Dendritic cell treated with granulocyte-macrophage colony-stimulating factor and Interleukin-4, amounts not matched to agents 40 ng/mL and 50 ng/mL, for 4 days (primary cell): ENCODE measurements at regions not wholly inside any gene's neighbourhood (a gene's known extent, or its start where the extent isn't known, plus 50 kb on each side); places are given as distances from the start of the nearest gene placed in this dataset.
A peak's percentile ranks its signal among the peaks of the same experiment; 100 is the strongest.
"Not testable (repeated sequence)": the region's sequence is repeated elsewhere in the genome, so short reads cannot be mapped to it uniquely, and the experiment has no call there.

Experiments
- H3K27ac Mint-ChIP-seq: one replicate; pipeline ENCODE4 v1.8.0; 2022; ENCODE audit warnings: mild to moderate bottlenecking, mixed read lengths
- H3K27me3 Mint-ChIP-seq: one replicate; pipeline ENCODE4 v1.8.0; 2022; ENCODE audit warnings: mild to moderate bottlenecking, mixed read lengths
- H3K36me3 Mint-ChIP-seq: one replicate; pipeline ENCODE4 v1.8.0; 2022; ENCODE audit warnings: low read depth, mixed read lengths
- H3K4me1 Mint-ChIP-seq: one replicate; pipeline ENCODE4 v1.8.0; 2022; ENCODE audit warnings: low read depth, mixed read lengths
- H3K4me3 Mint-ChIP-seq: one replicate; pipeline ENCODE4 v1.8.0; 2022; ENCODE audit warnings: mild to moderate bottlenecking, moderate library complexity, mixed read lengths
- H3K9me3 Mint-ChIP-seq: one replicate; pipeline ENCODE4 v1.8.0; 2022; ENCODE audit warnings: mixed read lengths
- intact Hi-C: fragments of 100-400 bp; cut with micrococcal nuclease; formaldehyde crosslinking; loops from one replicate; pipeline ENCODE4 v1.15.0; 2022

DNA sequence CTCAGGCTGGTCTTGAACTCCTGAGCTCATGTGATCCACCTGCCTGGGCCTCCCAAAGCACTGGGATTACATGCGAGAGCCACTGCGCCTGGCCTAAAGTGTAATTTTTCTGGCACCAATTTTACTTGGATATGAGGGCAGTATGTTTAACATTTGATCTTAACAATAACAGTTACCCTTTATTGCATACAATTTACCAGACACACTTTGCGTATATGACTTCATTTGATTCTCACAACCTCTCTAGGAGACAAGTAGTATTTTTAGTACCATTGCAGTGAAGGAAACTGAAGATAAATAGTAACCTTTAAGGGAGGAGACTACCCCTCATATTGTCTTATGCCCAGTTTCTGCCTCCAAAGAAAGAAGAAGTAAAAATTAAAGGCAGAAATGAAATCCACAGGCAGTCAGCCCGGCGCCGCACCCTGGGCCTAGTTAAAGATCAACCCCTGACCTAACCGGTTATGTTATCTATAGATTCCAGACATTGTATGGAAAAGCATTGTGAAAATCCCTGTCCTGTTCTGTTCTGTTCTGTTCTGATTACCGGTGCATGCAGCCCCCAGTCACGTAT lies 54.0 kb downstream of the CYP26A1 start:
- H3K4me1 Mint-ChIP-seq, H3K4me3 Mint-ChIP-seq, intact Hi-C loops, H3K27ac Mint-ChIP-seq: not testable (repeated sequence)
- Mint-ChIP-seq H3K9me3 (peaks cover 35% of the 10 kb centered on the region), H3K27me3 (peaks cover 55% of the 10 kb centered on the region), H3K36me3 (peaks cover 13% of the 10 kb centered on the region)

GRCh38 chr10:93131986-93132385 lies 58.3 kb downstream of the CYP26A1 start:
- Mint-ChIP-seq H3K27ac (no peak overlapping the region), H3K9me3 (peaks cover 19% of the 10 kb centered on the region), H3K27me3 (peaks cover 72% of the 10 kb centered on the region), H3K4me3 (no peak overlapping the region), H3K4me1 (no peaks in the 10 kb centered on the region), H3K36me3 (peaks cover 7% of the 10 kb centered on the region)
- intact Hi-C loops = no loop called here

DNA sequence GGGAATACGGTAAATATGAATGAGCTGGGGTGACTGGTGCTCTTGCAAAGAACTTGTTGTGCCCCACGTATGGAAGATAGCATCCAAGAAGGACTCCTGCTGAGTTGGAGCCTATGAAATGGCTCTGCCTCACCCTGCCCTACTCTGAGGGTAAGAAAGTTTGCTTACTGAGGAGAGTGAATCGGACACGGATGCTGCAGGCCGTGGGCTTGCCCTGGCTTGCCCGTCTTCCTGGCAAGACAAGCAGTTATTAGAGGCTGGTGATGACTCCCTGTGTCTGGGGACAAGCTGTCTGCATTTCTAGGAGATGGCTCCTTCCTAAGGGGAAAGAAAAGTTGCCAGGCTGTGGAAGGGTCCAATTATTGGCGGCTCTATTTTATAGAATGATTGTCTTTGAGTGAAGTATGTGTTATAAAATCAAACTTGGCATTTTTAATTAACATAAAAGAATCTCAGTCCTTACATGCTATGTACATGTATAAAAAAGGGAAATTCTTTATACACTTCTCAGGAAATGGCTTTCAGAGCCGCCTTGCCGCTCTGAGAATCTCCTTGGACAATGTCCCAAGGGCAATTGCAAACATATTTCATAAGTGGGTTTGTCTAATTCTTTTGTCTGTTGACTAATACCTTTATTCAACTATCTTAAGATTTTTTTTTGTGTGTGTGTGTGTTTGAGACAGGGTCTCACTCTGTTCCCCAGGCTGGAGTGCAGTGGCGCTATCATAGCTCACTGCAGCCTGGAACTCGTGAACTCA lies 64.6 kb downstream of the CYP26A1 start:
- no peaks in the 10 kb centered on the region for H3K9me3 Mint-ChIP-seq
- H3K4me3 Mint-ChIP-seq = no peak overlapping the region
- no peak overlapping the region for H3K27ac Mint-ChIP-seq
- intact Hi-C loops = loop anchor here (5.0 kb wide), 2 partner anchors 34 to 59 kb away; no protein-coding TSS in a partner anchor
- peaks cover 81% of the 10 kb centered on the region for H3K27me3 Mint-ChIP-seq
- peaks cover 27% of the 10 kb centered on the region for H3K4me1 Mint-ChIP-seq
- H3K36me3 Mint-ChIP-seq = no peaks in the 10 kb centered on the region

GRCh38 chr10:93139059-93139655 lies 65.5 kb downstream of the CYP26A1 start:
- Mint-ChIP-seq H3K27ac (no peak overlapping the region), H3K27me3 (peaks cover 81% of the 10 kb centered on the region), H3K4me3 (no peak overlapping the region), H3K9me3 (no peaks in the 10 kb centered on the region), H3K4me1 (peaks cover 33% of the 10 kb centered on the region), H3K36me3 (no peaks in the 10 kb centered on the region)
- intact Hi-C loops = loop anchor here (5.0 kb wide), 2 partner anchors 33 to 58 kb away; no protein-coding TSS in a partner anchor

DNA sequence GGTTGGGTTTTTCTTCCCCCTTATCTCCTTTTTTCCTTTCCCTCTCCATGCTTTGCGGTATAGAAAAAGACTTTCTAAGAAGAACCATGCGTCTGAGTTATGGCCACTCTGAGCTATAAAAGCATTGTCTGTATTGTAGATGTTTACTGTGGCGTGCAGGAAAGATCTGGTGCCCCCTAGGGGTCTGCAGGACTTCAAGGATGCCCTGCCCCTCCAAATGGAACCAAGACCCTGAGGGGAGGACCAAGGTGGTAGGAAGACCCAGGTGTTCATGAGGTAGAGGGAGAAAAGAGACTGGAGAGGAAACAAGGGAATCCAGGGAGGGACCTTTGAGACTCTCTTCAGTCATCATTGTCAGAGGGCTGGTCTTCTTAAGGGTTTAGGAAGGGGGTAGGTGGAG lies 68.8 kb downstream of the CYP26A1 start:
- H3K27me3 Mint-ChIP-seq = peaks cover 79% of the 10 kb centered on the region
- intact Hi-C loops = no loop called here
- no peak overlapping the region for H3K27ac Mint-ChIP-seq
- no peak overlapping the region for H3K4me3 Mint-ChIP-seq
- H3K36me3 Mint-ChIP-seq = no peaks in the 10 kb centered on the region
- no peaks in the 10 kb centered on the region for H3K9me3 Mint-ChIP-seq
- H3K4me1 Mint-ChIP-seq = peaks cover 38% of the 10 kb centered on the region

DNA sequence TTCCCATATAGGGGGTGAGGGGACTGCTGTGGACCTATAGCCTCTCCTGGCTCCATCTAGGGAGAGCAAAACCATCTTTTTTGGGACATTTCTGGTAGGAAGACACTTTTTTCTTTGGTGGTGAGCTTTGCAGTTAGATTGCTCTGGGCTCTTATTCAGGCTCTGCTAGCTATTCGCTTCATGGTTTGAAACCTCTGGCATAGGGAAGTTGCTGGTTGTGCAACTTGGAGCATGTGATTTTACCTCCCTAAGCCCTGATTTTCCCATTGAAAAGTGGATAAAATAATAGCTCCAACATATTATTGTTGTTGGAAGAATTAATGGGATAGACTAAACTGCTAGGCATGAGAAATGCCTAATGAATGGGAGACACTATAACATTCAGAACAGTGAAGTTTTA lies 69.6 kb downstream of the CYP26A1 start:
- intact Hi-C loops = no loop called here
- no peak overlapping the region for H3K27ac Mint-ChIP-seq
- no peaks in the 10 kb centered on the region for H3K36me3 Mint-ChIP-seq
- H3K27me3 Mint-ChIP-seq = peaks cover 79% of the 10 kb centered on the region
- no peaks in the 10 kb centered on the region for H3K9me3 Mint-ChIP-seq
- peak overlapping the region; percentile 28 for H3K4me3 Mint-ChIP-seq
- peaks cover 38% of the 10 kb centered on the region for H3K4me1 Mint-ChIP-seq

GRCh38 chr10:93146336-93146735 lies 72.6 kb downstream of the CYP26A1 start:
- H3K9me3 Mint-ChIP-seq = peaks cover 9% of the 10 kb centered on the region
- no peak overlapping the region for H3K4me3 Mint-ChIP-seq
- H3K36me3 Mint-ChIP-seq = no peaks in the 10 kb centered on the region
- peaks cover 37% of the 10 kb centered on the region for H3K4me1 Mint-ChIP-seq
- intact Hi-C loops = no loop called here
- H3K27me3 Mint-ChIP-seq = peaks cover 85% of the 10 kb centered on the region
- no peak overlapping the region for H3K27ac Mint-ChIP-seq

DNA sequence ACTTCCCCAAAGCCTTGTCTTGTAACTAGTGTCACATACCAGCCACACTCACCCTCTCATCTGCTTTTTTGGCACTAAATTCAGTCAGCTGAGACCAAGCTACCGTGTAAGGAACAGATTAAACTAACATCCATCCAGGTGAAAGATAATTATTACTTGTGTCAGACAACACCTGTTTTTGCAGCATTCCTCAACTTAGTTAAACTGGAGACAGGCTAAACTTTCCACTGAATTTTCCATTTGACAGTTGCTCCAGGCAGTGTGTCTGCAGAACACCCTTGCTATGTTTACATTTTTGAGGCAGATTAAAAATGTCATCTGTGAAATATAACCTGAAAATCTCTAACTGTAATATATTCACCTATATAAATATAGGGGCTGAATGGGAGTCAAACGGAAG lies 73.6 kb downstream of the CYP26A1 start:
- Mint-ChIP-seq H3K27ac (no peak overlapping the region), H3K4me3 (no peak overlapping the region), H3K9me3 (peaks cover 9% of the 10 kb centered on the region), H3K36me3 (no peaks in the 10 kb centered on the region), H3K4me1 (peaks cover 41% of the 10 kb centered on the region), H3K27me3 (peaks cover 86% of the 10 kb centered on the region)
- intact Hi-C loops = no loop called here

GRCh38 chr10:93148476-93148875 lies 74.8 kb downstream of the CYP26A1 start:
- intact Hi-C loops = no loop called here
- Mint-ChIP-seq H3K9me3 (peaks cover 9% of the 10 kb centered on the region), H3K4me3 (no peak overlapping the region), H3K36me3 (no peaks in the 10 kb centered on the region), H3K27ac (no peak overlapping the region), H3K4me1 (peaks cover 29% of the 10 kb centered on the region), H3K27me3 (peaks cover 84% of the 10 kb centered on the region)

- Mint-ChIP-seq H3K4me3 (no peak overlapping the region), H3K27me3 (peaks cover 72% of the 10 kb centered on the region), H3K36me3 (no peaks in the 10 kb centered on the region), H3K9me3 (peaks cover 9% of the 10 kb centered on the region), H3K4me1 (peaks cover 20% of the 10 kb centered on the region), H3K27ac (no peak overlapping the region)
- intact Hi-C loops = no loop called here
Observed at GRCh38 chr10:93149761-93150160, 76.1 kb downstream of the CYP26A1 start.

DNA sequence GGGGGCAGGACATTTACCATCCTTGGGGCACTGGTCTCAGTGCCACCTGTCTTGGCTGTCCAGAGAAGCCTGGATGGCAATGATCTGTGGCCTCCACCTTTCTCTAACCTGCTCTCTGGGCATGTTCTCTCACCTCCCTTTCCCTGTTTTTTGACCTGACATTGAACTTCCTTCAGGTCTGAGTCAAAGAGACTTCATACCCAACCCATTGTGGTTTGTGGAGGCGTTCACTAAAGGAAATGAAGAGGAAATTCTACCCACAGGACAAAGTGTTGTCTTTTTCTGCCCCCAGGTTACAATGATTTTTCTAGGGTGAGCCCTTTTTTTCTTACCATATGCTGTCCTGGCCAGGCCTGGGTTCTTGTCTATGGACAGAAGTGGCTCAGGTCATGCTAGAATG lies 76.6 kb downstream of the CYP26A1 start:
- intact Hi-C loops = no loop called here
- no peaks in the 10 kb centered on the region for H3K36me3 Mint-ChIP-seq
- H3K4me3 Mint-ChIP-seq = no peak overlapping the region
- H3K27ac Mint-ChIP-seq = no peak overlapping the region
- H3K4me1 Mint-ChIP-seq = peaks cover 20% of the 10 kb centered on the region
- peaks cover 13% of the 10 kb centered on the region for H3K9me3 Mint-ChIP-seq
- H3K27me3 Mint-ChIP-seq = peaks cover 70% of the 10 kb centered on the region

DNA sequence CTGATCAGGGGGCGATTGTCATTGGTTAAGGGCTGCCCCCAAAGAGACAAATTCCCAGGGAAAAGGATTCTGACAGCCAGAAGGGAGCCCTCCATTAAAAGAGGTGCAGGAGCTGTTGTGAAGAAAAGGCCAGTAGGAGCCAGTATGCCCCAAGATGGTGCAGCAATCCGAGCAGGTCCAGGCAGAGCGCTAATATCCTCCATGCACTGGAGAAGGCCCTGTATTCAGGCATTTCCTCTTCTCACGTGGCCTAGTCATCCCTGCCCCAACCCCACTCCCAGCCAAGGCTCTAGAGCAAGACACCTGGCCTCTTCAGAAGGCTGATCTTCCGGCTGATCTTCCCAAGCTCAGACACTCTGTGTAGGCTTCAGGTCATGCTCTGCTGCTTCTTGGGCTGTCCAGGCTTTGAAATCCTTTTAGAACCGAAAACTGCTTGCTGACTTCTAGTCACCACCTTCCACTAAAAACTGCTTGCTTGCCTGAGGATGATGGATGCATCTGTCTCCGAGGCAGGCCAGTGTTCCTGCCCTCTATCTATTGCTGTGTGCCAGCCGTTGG lies 77.4 kb downstream of the CYP26A1 start:
- peaks cover 71% of the 10 kb centered on the region for H3K27me3 Mint-ChIP-seq
- peaks cover 27% of the 10 kb centered on the region for H3K4me1 Mint-ChIP-seq
- H3K9me3 Mint-ChIP-seq = peaks cover 21% of the 10 kb centered on the region
- H3K4me3 Mint-ChIP-seq = no peak overlapping the region
- H3K36me3 Mint-ChIP-seq = no peaks in the 10 kb centered on the region
- intact Hi-C loops = no loop called here
- no peak overlapping the region for H3K27ac Mint-ChIP-seq

GRCh38 chr10:93152136-93152535 lies 78.4 kb downstream of the CYP26A1 start:
- H3K27ac Mint-ChIP-seq = no peak overlapping the region
- H3K4me3 Mint-ChIP-seq = no peak overlapping the region

GRCh38 chr10:93154531-93154930 lies 80.8 kb downstream of the CYP26A1 start:
- Mint-ChIP-seq H3K27me3 (peaks cover 51% of the 10 kb centered on the region), H3K27ac (no peak overlapping the region), H3K9me3 (peaks cover 41% of the 10 kb centered on the region), H3K4me3 (no peak overlapping the region), H3K36me3 (peaks cover 8% of the 10 kb centered on the region), H3K4me1 (peaks cover 31% of the 10 kb centered on the region)
- intact Hi-C loops = no loop called here

More at GRCh38 chr10:93152136-93152535, 78.4 kb downstream of the CYP26A1 start:
- Mint-ChIP-seq H3K27me3 (peaks cover 64% of the 10 kb centered on the region), H3K36me3 (no peaks in the 10 kb centered on the region), H3K4me1 (peaks cover 27% of the 10 kb centered on the region), H3K9me3 (peaks cover 22% of the 10 kb centered on the region)
- intact Hi-C loops = no loop called here
